GOT3 (cell line): ENCODE measurements at regions not wholly inside any gene's neighbourhood (a gene's known extent, or its start where the extent isn't known, plus 50 kb on each side); places are given as distances from the start of the nearest gene placed in this dataset.

Source experiments
- DNase-seq: peaks from one replicate; lab custom pipeline; 2025; ENCODE audit warnings: mixed read lengths; lab: John Stamatoyannopoulos, UW

- DNase-seq: no peak
Observed at GRCh38 chr4:41318839-41319530, 62.3 kb downstream of the UCHL1 start.

GRCh38 chr4:41319553-41319952 lies 62.8 kb downstream of the UCHL1 start:
- DNase-seq: no peak

GRCh38 chr4:41320278-41320677 lies 63.5 kb downstream of the UCHL1 start:
- no peak for DNase-seq

GRCh38 chr4:41320786-41321185 lies 64.1 kb downstream of the UCHL1 start:
- DNase-seq: no peak

GRCh38 chr4:41321216-41321945 lies 64.7 kb downstream of the UCHL1 start:
- DNase-seq: no peak

GRCh38 chr4:41322617-41323016 lies 65.9 kb downstream of the UCHL1 start:
- no peak for DNase-seq

- DNase-seq: no peak
Observed at GRCh38 chr4:41323179-41323578, 66.5 kb downstream of the UCHL1 start.

- DNase-seq: no peak
Observed at GRCh38 chr4:41323706-41324105, 67.0 kb downstream of the UCHL1 start.

- no peak for DNase-seq
Observed at GRCh38 chr4:41324861-41325260, 68.1 kb downstream of the UCHL1 start.

GRCh38 chr4:41325901-41326300 lies 69.2 kb downstream of the UCHL1 start:
- DNase-seq: no peak

- DNase-seq: no peak
Observed at GRCh38 chr4:41326776-41327175, 70.0 kb downstream of the UCHL1 start.

- no peak for DNase-seq
Observed at GRCh38 chr4:41327770-41328169, 71.0 kb downstream of the UCHL1 start.

GRCh38 chr4:41329361-41329760 lies 72.6 kb downstream of the UCHL1 start:
- DNase-seq: no peak

- DNase-seq: no peak
Observed at GRCh38 chr4:41331224-41331623, 74.5 kb downstream of the UCHL1 start.

- DNase-seq: no peak
Observed at GRCh38 chr4:41332510-41333054, 75.9 kb downstream of the UCHL1 start.

- DNase-seq: no peak
Observed at GRCh38 chr4:41334182-41334581, 77.5 kb downstream of the UCHL1 start.

- DNase-seq: no peak
Observed at GRCh38 chr4:41339812-41340809, 83.4 kb downstream of the UCHL1 start.

GRCh38 chr4:41346306-41347061 lies 89.8 kb downstream of the UCHL1 start:
- DNase-seq: no peak

GRCh38 chr4:41349021-41349420 lies 92.3 kb downstream of the UCHL1 start:
- DNase-seq: no peak

- no peak for DNase-seq
Observed at GRCh38 chr4:41358647-41359421, 102.1 kb downstream of the UCHL1 start.

- no peak for DNase-seq
Observed at GRCh38 chr4:41359422-41359775, 102.7 kb downstream of the UCHL1 start.
